ENCODE measurements at regions not wholly inside any gene's neighbourhood (a gene's known extent, or its start where the extent isn't known, plus 50 kb on each side); places are given as distances from the start of the nearest gene placed in this dataset.
"Not testable (repeated sequence)": the region's sequence is repeated elsewhere in the genome, so short reads cannot be mapped to it uniquely, and the experiment has no call there.

DNA sequence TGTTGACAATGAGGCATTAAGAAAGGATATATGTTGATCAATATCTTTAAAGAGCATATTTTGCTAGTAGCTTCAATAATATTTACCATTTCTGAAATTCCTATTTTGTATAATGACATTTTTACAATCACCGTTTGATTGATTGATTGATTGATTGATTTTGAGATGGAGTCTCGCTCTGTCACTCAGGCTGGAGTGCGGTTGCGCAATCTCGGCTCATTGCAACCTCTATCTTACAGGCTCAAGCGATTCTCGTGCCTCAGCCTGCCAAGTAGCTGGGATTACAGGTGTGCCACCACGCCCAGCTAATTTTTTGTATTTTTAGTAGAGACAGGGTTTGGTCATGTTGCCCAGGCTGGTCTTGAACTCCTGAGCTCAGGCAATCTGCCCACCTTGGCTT lies 150.9 kb upstream of the TEX13D start:
- DNase-seq, result not testable (repeated sequence)

DNA sequence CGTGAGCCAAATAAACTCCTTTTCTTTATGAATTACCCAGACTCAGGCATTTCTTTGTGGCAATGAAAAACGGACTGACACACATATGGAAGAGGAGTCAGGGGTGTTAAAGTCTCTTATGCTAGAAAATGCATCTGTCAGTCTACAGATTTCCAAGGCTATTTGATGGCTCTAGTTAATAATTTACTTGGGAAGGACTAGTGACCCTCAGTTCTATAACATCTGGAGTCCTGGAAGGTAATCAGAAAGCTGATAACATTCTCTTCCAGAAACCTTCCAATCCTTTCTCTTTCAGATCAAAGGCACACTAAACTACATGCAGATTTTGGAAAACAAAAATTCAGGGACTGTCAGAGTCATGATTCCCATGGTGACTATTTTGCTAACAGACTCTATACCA lies 142.0 kb upstream of the TEX13D start:
- no peak for DNase-seq

DNA sequence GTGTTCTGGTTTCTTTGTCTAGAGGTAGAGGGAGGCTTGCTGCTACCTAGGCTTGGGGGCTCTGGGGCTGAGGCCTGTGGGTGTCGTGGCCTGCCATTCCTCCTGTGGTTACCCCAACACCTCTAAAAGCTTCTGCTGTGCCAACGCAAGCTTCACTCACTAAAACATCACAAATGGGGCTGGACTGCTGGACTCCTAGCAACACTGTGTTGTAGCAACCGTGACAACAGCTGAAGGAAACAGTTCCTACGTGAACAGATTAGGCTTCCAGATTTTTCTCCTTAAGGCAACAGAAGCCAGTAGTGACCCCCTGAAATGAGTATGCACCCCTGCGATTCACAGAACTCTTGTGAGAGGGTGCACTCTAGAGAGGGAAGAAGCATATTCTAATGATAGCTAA lies 138.3 kb upstream of the TEX13D start:
- DNase-seq, result peak; percentile 66

DNA sequence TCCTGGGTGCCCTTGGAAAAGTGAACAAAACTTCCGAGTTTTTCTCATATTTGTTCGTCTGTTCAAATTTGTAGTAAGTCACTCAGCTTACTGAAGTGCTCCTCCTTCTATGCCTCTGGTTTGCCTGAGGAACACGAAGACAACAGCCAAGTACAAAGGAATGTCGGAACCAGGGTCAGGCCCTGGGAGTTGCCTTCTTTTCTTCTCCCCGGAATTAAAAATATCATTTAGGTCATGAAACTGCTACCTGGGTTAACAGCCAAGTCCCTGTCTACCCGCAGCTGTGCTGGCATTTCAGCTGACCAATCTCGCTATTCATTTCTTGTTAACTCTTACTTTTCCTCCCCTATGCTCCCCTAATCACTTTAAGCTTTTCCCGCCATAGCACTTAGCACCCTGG lies 137.6 kb upstream of the TEX13D start:
- peak; percentile 41 for DNase-seq

DNA sequence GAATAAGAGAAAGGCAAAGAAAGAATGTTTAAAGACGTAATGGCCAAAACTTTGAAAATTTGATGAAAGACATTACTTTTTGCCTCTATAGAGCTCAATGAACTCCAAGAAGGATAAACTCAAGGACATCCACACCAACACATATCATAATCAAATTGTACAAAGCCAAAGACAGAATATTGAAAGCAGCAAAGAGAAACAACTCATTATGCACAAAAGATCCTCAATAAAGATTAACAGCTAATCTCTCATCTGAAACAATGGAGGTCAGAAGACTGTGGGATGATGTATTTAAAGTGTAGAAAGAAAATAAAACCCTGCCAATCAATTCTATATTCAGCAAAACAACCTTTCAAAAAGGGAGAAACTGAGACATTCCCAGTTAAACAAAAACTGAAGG lies 129.1 kb upstream of the TEX13D start:
- no peak for DNase-seq

DNA sequence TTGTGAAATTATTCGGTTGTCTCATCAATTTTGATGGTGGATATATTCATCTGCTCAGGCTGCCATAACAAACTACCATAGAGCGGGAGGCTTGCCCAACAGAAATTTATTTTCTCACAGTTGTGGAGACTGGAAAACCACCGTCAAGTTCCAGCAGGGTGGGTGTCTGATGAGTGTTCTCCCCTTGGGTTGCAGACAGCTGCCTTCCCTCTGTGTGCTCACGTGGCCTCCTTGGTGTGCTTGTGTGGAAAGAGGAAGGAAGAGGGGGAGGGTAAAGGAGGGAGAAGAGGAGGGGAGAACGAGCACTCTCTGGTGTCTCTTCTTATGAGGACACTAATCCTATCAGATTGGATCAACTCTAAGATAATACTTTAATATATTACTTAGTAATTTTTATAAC lies 123.8 kb upstream of the TEX13D start:
- no peak for DNase-seq

DNA sequence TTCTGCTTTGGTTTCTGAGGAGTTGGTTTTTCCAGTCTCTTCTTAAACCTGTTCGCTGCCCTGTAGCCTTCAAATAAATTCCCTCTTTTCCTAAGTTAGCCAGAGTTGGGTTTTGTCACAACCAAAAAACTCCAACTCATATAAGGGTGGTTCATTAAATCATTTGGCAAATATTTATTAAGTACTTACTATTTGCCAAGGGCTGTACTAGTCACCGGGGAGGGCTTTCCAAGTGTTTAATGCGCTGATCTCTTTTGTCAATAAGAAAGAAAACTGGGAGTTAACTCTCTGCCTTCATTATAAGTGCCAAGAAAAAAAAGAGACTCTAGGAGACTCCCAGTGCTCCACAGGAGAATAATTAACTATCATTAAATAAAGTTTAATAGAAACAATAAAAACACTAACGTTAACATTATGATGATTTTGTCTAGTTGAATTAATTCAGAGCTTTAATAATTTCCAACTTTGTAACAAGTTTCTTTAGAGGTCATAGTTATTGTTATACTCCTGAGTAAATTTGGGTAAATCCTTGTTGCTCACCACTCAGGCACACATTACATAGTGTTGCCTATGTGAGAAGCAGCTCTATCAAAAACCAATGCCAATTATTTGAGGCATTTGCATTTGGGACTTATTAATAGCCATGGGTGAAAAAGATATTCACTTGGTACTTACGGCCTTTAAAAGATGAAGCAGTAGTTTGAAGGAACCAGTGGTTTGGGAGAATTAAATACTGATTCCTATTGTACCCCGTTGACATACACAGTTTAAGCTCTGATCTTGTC lies 122.5 kb upstream of the TEX13D start:
- DNase-seq, result no peak

DNA sequence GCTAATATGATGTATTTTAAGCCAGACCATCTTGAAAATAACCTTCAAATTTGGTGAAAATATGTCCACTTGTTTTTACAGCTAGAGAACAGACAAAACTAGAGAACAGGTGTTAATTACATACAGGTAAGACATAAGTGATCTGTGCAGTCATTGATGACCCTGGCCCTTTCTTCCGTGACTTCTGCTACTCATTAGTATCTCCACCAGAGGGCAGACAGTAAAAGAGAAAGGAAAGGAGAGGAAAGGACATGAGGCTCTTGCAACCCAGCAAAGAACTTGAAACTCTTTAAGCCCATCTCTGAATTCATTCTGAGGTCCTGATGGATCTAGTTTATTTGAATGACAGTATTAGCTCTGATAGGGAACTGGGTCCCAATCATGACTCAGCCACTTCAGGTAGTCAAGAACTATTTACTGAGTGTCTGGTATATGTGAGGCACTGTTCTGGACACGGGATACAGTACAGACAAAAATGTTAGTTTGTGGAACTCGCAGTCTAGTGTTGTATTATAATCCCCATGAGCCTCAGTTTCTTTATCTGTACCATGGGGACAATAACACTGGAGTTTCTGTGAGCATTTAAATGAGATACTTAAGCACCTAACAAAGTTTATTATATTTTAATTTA lies 121.0 kb upstream of the TEX13D start:
- DNase-seq, result no peak

DNA sequence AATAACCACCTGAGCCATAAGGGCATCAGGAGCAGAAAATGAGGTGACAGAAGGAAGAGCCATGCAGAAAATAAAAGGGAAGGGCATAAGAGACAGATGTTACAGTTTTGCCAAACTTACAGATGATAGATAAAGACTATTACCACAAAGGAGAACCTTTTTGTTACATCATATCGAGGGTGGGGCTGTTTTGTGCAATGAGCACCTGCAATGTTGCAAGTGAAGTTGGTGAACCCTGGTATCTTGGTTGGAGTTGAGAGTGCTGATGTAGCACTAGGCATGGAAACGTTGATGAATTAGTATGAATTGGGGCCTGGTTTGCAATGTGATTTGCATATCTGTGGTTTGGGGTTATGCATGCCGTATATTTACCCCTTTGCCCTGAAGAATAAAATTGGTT lies 119.8 kb upstream of the TEX13D start:
- no peak for DNase-seq

DNA sequence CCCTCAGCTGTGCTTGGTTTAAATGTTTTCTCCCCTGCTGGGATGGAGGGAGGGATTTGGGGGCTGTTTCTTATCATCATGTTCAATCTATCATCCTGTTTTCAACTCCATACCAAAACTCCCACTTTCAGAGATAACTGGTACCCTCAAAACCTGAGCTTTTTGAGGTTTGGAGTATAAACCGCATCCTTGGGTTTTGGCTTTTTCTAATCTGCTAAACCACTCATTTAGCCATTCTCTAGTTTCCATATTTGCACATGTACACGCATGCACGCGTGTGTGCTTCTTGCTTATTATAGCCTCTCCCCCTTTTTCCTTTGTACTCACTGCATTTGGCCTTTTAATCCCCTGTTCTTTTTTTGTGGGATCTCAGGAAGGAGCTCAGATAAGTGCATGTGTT lies 116.7 kb upstream of the TEX13D start:
- no peak for DNase-seq

DNA sequence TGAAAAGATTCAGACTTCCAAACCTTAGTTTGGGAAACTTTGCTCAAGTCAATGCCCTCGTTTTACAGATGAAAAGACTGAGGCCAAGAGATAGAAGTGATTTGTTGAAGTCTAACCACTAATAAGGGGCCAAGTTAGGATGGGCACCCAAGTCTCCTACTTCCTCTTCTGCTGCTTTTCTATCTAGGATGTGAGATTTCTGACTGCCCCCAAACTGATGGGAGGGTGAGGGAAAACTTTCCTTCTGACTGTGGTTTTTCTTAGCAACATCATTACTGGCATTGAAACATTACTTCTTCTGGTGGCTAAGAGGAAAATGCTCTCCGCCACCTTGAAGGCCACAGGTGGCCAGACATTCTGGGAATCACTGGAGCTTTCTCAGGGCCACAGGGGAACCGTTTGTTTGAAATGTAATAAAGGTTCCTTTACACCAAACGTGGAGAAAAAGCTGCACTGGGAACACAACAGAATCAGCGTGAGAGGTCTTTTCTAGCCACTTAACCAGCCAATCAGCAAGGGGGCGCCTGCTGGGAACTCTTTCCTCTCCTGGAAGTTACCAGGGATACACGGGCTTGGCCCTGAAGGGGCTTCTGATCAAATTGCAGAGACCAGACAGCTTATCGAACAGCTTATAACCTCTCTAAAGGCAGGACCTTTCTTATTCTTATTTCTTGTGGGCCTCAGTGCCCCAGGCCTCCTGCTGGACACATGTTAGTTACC lies 115.9 kb upstream of the TEX13D start:
- no peak for DNase-seq

DNA sequence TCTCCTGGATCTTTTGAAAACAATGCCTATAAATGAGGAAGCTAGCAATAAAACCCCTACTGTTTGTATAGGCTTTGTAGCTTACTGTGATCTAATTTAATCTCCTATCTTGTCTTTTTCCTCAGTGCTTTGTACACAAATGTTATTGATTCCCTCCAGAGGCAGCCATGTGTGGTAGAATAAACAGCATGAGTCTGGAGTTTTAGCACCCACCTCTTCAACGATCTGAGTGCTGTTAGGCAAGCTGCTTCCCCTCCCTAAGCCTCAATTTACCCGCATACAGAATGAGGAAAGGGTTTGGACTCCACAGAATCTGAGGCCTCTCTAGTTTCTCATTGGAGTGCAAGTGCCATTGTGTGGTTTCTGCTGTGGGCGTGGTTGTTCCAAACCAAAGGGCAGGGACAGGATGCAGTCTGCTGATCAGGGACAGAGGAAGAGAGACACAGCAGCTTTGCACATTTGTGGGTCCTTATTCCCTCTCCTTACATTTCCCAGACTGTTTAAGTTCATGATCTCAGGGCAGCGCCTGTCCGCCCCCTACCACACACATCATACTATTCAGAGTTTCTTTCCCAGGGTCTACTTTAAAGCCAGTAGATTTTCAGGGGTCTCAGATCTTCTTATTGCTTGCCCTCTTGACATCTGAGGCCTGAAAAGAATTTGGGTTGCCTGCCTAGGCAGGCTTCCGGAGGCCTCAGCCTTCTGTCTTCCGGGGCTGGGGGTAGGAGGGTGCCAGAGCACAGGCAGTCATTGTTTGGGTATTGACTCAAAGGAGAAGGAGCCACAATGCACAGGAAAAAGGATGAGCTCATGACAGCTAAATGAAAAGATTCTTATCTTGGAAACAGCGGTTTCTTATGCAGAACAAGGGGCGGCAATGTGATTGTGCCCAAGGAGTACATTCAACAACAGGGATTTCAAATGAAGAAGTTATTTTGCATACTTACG lies 114.9 kb upstream of the TEX13D start:
- no peak for DNase-seq

DNA sequence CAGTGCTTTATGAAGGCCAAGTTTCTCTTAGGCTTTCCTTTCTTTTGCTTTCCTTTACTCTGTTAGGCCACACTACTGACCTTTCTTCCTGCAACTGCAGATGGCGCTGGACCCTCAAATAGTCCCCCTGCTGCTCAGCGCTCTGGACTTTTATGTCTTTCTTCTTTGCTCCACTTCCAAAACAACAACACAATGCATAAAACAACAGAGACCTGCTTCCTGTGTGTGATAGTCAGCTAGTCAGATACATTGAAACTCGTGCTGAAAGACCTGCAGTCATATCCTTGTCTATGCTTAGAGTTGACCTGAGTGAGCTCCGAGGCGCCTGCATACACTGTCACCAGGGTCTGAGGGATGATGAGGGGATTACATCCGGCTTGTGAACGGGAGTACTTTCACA lies 108.9 kb upstream of the TEX13D start:
- DNase-seq, result no peak

DNA sequence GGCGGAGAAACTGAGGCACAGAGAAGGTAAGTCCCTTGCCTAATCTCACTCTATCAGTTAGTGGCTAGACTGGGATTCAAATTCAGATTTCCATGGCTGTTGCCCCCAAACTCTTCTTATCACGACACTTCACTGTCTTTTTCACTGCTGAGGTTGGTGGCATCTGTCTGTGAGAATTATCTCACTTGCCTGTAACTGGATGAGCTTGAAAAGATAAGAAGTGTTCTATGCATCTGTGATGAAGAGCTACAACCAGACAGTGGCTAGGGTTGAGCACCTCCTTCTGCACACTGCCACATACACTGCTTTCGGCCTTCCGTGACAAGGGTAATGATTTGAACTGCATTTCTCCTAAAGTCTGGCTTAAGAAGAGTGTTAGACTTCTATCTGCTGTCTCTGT lies 107.9 kb upstream of the TEX13D start:
- no peak for DNase-seq

DNA sequence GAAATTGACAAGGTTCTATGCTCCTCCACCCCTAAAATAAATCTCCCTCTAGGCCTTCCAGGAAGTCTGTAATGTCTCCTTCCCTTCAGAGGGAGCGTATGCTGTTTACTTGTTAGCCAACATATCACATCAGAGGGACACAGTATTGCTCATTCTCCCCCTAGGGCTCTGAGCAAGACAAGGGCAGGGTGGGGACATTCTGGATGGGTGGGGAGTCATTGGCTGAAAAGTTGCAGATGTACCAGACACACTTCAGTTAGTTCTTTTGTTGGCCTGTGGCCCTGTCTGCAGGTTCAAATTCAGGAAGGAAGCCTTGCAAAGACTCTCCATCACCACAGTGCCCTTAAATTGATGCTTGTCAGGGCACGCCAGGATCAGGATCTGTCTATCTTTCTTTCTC lies 106.3 kb upstream of the TEX13D start:
- no peak for DNase-seq

DNA sequence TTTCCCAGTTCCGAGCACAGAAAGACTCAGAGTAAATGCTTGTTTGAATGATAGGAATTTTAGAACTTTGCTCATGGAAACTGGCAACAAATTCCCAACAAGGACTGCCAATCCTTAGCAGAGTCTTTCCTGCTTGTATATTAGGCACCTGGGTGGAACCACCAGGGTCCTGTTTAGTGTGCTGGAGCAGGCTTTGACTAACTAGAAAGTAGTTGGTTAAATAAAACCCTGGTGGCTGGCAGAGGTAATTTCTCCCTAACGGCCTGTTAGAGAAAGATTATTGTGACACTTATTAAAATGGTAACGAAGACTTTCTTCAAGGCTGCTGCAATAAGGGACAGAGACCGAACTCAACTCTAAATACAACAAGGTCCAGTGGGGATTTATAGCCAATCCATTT lies 103.6 kb upstream of the TEX13D start:
- DNase-seq, result no peak

DNA sequence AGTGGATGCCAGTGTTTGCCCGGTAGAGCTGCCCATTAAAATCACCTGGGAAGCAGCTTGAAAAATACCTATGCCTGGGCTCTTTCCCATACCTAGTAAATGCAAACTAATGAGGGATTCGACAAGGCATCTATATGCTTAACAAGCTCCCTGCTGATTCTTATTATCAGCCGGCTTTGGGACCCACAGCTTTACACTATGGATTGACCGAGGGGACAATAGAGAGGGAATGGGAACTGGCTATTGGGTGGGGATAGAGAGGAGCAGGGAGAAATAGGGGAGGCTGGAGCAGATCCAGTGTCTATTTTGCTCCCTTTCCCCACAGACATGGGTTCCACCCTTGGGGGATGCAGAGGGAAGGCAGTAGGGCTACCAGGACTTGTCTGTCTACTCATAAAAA lies 103.1 kb upstream of the TEX13D start:
- DNase-seq, result no peak

DNA sequence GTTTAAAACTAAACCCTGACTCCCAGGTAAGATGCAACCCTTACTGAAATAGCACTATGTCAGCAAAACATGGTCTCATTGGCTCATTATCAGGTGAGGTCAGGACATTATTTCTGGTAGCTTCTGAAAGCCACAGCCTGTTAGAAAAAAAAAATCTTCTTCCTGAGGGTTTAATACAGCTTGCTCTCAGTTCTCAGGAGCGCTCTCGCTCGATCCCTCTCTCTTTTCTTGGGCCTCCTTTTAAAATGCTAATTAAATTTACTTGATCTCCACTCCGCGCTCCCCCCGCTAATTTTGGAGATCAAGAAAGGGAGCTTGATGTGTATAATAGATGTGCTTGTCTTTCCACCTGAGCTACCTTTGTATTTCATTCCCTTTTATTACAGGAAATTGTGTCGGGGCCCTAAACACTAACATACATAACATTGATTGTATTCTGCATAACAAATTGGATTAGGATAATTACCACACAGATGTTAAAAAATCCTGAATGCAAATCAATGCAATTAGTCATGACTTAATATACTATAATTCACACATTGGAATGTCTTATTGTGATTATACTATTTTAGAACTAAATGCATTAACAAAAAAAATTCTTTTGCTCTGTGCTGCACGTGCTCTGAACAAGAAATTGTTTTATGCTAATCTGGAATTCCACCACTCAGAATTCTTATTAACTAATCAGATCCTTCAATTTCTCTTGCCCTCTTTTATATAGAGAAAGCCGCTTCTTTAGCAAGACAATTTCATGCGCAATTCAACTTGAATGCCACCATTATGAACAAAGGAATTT lies 101.6 kb upstream of the TEX13D start:
- no peak for DNase-seq

DNA sequence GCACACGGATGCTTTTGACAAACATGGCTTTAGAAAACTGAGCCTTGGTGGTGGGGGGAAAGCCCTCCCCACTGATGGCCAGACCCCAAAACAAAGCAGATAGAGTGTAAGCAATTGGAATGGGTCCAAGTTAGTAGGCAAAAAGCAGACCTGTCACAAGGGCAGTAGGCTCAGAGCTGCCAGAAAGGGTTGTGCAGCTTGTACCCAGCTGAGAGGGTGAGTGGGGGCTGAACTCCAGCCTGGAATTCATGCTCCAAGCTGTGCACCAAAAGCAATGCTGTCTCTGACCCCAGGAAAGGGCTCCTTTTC lies 101.1 kb upstream of the TEX13D start:
- DNase-seq, result no peak

DNA sequence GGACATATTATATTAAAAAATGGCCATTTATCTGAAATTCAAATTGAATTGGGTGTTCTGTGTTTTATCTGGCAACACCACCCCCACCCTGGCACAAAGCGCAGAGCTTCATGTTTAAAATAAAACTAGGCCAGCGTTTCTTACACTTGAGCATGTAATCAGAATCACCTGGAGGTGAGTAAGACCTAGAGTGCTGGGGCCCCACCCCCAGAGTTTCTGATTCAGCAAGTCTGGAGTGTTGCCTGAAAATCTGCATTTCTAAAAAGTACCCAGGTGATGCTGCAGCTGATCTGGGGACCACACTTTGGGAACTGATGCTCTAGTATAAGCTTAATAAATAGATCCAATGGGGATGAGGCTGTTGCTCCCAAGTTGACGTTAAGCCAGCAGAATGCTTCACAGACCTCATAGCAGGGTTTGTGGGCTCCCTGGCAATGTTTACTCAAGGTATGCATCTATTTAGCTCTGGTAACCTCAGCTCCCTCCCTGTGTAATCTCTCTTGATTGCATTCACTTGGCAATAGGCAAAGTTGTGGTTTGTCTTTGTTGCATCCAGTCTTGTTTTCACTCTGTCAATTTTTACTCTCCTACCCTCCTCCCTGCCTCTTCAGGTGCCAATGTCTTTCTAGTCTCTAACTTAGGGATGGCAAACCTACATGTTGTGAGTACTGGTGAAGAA lies 99.8 kb upstream of the TEX13D start:
- DNase-seq, result no peak

DNA sequence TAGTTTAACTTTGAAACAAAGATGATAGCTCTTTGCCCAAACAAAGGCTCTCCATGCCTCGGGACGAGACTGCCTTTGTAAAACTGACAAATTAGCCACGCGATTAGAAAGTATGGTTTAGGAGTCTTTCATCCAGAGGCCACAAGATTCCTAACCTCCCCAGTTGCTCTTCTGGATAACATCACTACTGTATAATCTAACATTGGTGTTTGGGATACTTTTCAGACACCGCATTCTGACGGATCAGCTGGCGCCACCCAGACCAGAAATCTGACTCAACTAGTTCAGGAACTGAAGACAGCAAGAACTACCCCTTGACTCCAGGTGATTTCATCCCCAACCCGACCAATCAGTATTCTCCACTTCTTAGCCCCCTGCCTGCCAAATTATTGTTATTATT lies 98.1 kb upstream of the TEX13D start:
- no peak for DNase-seq

All from muscle of arm (tissue), 1 donor.